H1 (cell line): ENCODE measurements at regions not wholly inside any gene's neighbourhood (a gene's known extent, or its start where the extent isn't known, plus 50 kb on each side); places are given as distances from the start of the nearest gene placed in this dataset.

Source experiments
- CTCF ChIA-PET: fragments of 300-600 bp; sonication (Branson Sonifier 250); formaldehyde crosslinking; loops from one replicate; lab custom pipeline; 2021; ENCODE audit not compliant: partially characterized antibody; lab: Charles Lee
- POLR2A ChIA-PET: fragments of 300-600 bp; sonication (Branson Sonifier 250); formaldehyde crosslinking; loops from one replicate; lab custom pipeline; 2021; ENCODE audit warnings: inconsistent platforms; ENCODE audit not compliant: partially characterized antibody; lab: Charles Lee
- DNase-seq, 2 experiments: peaks; one replicate each; pipeline versions ENCODE4 v3.0.0 to v3.0.0-alpha.2; 2010 to 2022; ENCODE audit warnings: low spot score in 2 of 2, low read depth in 1 of 2, mixed read lengths in 1 of 2
- FAIRE-seq: peaks from 2 replicates; lab custom pipeline; 2011; peaks lifted over from hg19 to GRCh38; lab: Jason Lieb, UNC
- H2AFZ ChIP-seq: 2 replicates; pipeline ENCODE4 v1.8.1; 2012; ENCODE audit warnings: low read length, inconsistent platforms
- H2AK5ac ChIP-seq: 2 replicates; pipeline ENCODE4 v1.6.1; 2013; ENCODE audit warnings: low read depth, low read length
- H2BK120ac ChIP-seq: replicated peaks from 2 replicates; pipeline ENCODE3; 2013; ENCODE audit warnings: low read depth, low read length, inconsistent platforms
- H2BK12ac ChIP-seq: 2 replicates; pipeline ENCODE4 v1.6.1; 2013; ENCODE audit warnings: low read depth, low read length
- H2BK15ac ChIP-seq: 2 replicates; pipeline ENCODE4 v1.6.1; 2013; ENCODE audit warnings: low read length
- H2BK20ac ChIP-seq: 2 replicates; pipeline ENCODE4 v1.6.1; 2013; ENCODE audit warnings: low read length
- H2BK5ac ChIP-seq: 2 replicates; pipeline ENCODE4 v1.6.1; 2013; ENCODE audit warnings: low read depth, low read length
- H3K14ac ChIP-seq: 2 replicates; pipeline ENCODE4 v1.6.1; 2013; ENCODE audit warnings: inconsistent platforms; ENCODE audit not compliant: insufficient read length
- H3K18ac ChIP-seq: 2 replicates; pipeline ENCODE4 v1.6.1; 2013; ENCODE audit warnings: low read length; ENCODE audit errors: extremely low read depth
- H3K23ac ChIP-seq: 2 replicates; pipeline ENCODE4 v1.6.1; 2013; ENCODE audit warnings: inconsistent platforms; ENCODE audit not compliant: insufficient read length
- H3K23me2 ChIP-seq: 2 replicates; pipeline ENCODE4 v1.6.1; 2013; ENCODE audit warnings: low read depth, low read length
- H3K27ac ChIP-seq: 2 replicates; pipeline ENCODE4 v1.6.1; 2011; ENCODE audit warnings: low read depth, low read length, inconsistent platforms
- H3K27me3 ChIP-seq, 4 experiments: replicated peaks in 1 of 4; 1 replicate in 1 of 4; 2 replicates in 3 of 4; pipeline versions ENCODE4 v1.6.1 to v1.8.1; 2011 to 2013; ENCODE audit warnings: low read length in 3 of 4, mild to moderate bottlenecking in 3 of 4, inconsistent platforms in 2 of 4, mixed read lengths in 2 of 4, moderate library complexity in 1 of 4; ENCODE audit not compliant: control insufficient read depth in 3 of 4, insufficient read depth in 3 of 4; ENCODE audit errors: extremely low read depth in 1 of 4
- H3K36me3 ChIP-seq, 4 experiments: 2 replicates each; pipeline versions ENCODE4 v1.6.1 to v1.8.1; 2011 to 2013; ENCODE audit warnings: mild to moderate bottlenecking in 4 of 4, low read length in 3 of 4, moderate library complexity in 2 of 4, control low read depth in 1 of 4, inconsistent platforms in 1 of 4; ENCODE audit not compliant: insufficient read depth in 4 of 4, control insufficient read depth in 2 of 4
- H3K4ac ChIP-seq: replicated peaks from 2 replicates; pipeline ENCODE3; 2013; ENCODE audit warnings: low read length, low read depth, mixed read lengths, inconsistent platforms; ENCODE audit not compliant: insufficient read length
- H3K4me1 ChIP-seq, 4 experiments: replicated peaks in 1 of 4; 1 replicate in 1 of 4; 2 replicates in 3 of 4; pipeline versions ENCODE4 v1.6.1 to v1.8.1; 2011 to 2013; ENCODE audit warnings: low read length in 3 of 4, inconsistent platforms in 2 of 4, mixed read lengths in 1 of 4; ENCODE audit not compliant: insufficient read depth in 4 of 4, control insufficient read depth in 3 of 4
- H3K4me2 ChIP-seq, 2 experiments: 2 replicates each; pipeline versions ENCODE4 v1.6.1 to v1.8.1; 2011 to 2013; ENCODE audit warnings: low read depth in 2 of 2, low read length in 2 of 2, control low read depth in 1 of 2, inconsistent platforms in 1 of 2, mild to moderate bottlenecking in 1 of 2; ENCODE audit not compliant: insufficient read depth in 1 of 2
- H3K4me3 ChIP-seq, 4 experiments: fragments of 200-600, 300-600 bp in 1 of 4; sonication (generic), shearing (Covaris generic), sonication (Bioruptor Twin) in 1 of 4; 2 replicates each; pipeline versions ENCODE4 v1.5.1 to v1.8.1; 2011 to 2016; ENCODE audit warnings: low read length in 4 of 4, low read depth in 3 of 4, control low read depth in 2 of 4, inconsistent platforms in 2 of 4, mild to moderate bottlenecking in 2 of 4, mixed read lengths in 1 of 4, moderate library complexity in 1 of 4; ENCODE audit not compliant: insufficient read depth in 2 of 4; ENCODE audit errors: extremely low read depth in 1 of 4
- H3K56ac ChIP-seq: replicated peaks from 2 replicates; pipeline ENCODE3; 2013; ENCODE audit warnings: low read depth, mild to moderate bottlenecking, mixed read lengths, low read length, inconsistent platforms; ENCODE audit not compliant: insufficient read length
- H3K79me1 ChIP-seq: 2 replicates; pipeline ENCODE4 v1.6.1; 2013; ENCODE audit warnings: low read depth, low read length, control low read depth
- H3K79me2 ChIP-seq, 2 experiments: 2 replicates each; pipeline versions ENCODE4 v1.6.1 to v1.8.1; 2012 to 2013; ENCODE audit warnings: low read length in 2 of 2, mild to moderate bottlenecking in 2 of 2, inconsistent platforms in 1 of 2; ENCODE audit not compliant: insufficient read depth in 2 of 2, control insufficient read depth in 1 of 2
- H3K9ac ChIP-seq, 4 experiments: replicated peaks in 1 of 4; 1 replicate in 1 of 4; 2 replicates in 3 of 4; pipeline versions ENCODE4 v1.6.1 to v1.8.1; 2011 to 2013; ENCODE audit warnings: low read depth in 3 of 4, low read length in 3 of 4, control low read depth in 2 of 4, mild to moderate bottlenecking in 2 of 4, moderate library complexity in 2 of 4, inconsistent platforms in 1 of 4; ENCODE audit errors: extremely low read depth in 1 of 4
- H3K9me3 ChIP-seq, 2 experiments: 2 replicates each; pipeline versions ENCODE4 v1.6.1 to v1.8.1; 2012 to 2013; ENCODE audit warnings: mild to moderate bottlenecking in 2 of 2, moderate library complexity in 2 of 2, control low read depth in 1 of 2, inconsistent platforms in 1 of 2, low read depth in 1 of 2, low read length in 1 of 2, mixed read lengths in 1 of 2; ENCODE audit not compliant: insufficient read depth in 2 of 2
- H4K20me1 ChIP-seq, 2 experiments: replicated peaks in 1 of 2; 2 replicates each; pipeline versions ENCODE3 to v1.8.1; 2011 to 2013; ENCODE audit warnings: inconsistent platforms in 2 of 2, low read length in 2 of 2, mild to moderate bottlenecking in 1 of 2; ENCODE audit not compliant: insufficient read depth in 2 of 2, control insufficient read depth in 1 of 2
- H4K5ac ChIP-seq: 2 replicates; pipeline ENCODE4 v1.6.1; 2013; ENCODE audit warnings: low read length, low read depth, mixed read lengths, inconsistent platforms; ENCODE audit not compliant: insufficient read length
- H4K8ac ChIP-seq: 2 replicates; pipeline ENCODE4 v1.8.0; 2013; ENCODE audit warnings: mild to moderate bottlenecking, moderate library complexity, low read length, inconsistent platforms; ENCODE audit not compliant: insufficient read depth; ENCODE audit errors: extremely low read depth
- H4K91ac ChIP-seq: replicated peaks from 2 replicates; pipeline ENCODE3; 2013; ENCODE audit warnings: low read length, mixed read lengths, inconsistent platforms; ENCODE audit not compliant: insufficient read length
- ASH2L ChIP-seq: fragments of 200-600, 300-600 bp; sonication (generic); IDR thresholded peaks from one replicate; pipeline ENCODE4 v1.7.1; 2017; ENCODE audit warnings: low read length
- CREB1 ChIP-seq: IDR thresholded peaks from 2 replicates; pipeline ENCODE4 v1.6.1; 2012; ENCODE audit warnings: inconsistent platforms
- FOSL1 ChIP-seq: IDR thresholded peaks from 2 replicates; pipeline ENCODE4 v1.6.1; 2011; ENCODE audit warnings: mild to moderate bottlenecking, low read depth, low read length, moderate library complexity; ENCODE audit not compliant: insufficient read depth
- HDAC2 ChIP-seq, 2 experiments: fragments of 300-600 bp in 1 of 2; sonication (generic) in 1 of 2; IDR thresholded peaks; 2 replicates each; pipeline ENCODE4 v1.6.1; 2011 to 2012; ENCODE audit warnings: low read depth in 2 of 2, low read length in 2 of 2, mild to moderate bottlenecking in 2 of 2, moderate library complexity in 2 of 2, borderline replicate concordance in 1 of 2, inconsistent platforms in 1 of 2
- MAFK ChIP-seq: IDR thresholded peaks from 2 replicates; pipeline ENCODE4 v1.6.1; 2012; ENCODE audit warnings: low read depth, mild to moderate bottlenecking, improper control_type of control experiment, low read length
- NANOG ChIP-seq: IDR thresholded peaks from 2 replicates; pipeline ENCODE4 v1.6.1; 2011; ENCODE audit warnings: low read length, low read depth, mild to moderate bottlenecking, inconsistent platforms; ENCODE audit not compliant: insufficient read depth, poor library complexity, severe bottlenecking
- RFX5 ChIP-seq: IDR thresholded peaks from 2 replicates; pipeline ENCODE4 v1.6.1; 2011; ENCODE audit warnings: low read depth, low read length, improper control_type of control experiment, borderline replicate concordance
- TEAD4 ChIP-seq: IDR thresholded peaks from 2 replicates; pipeline ENCODE4 v1.6.1; 2012; ENCODE audit warnings: low read depth, low read length, inconsistent platforms, mixed read lengths
- ZNF274 ChIP-seq: IDR thresholded peaks from 2 replicates; pipeline ENCODE4 v1.7.0; 2012; ENCODE audit warnings: low read length, borderline replicate concordance; ENCODE audit errors: extremely low read depth
- WGBS, 2 experiments: shearing (Covaris generic) in 1 of 2; methylation state at CpG; one replicate each; pipeline versions ENCODE4 v1.1.6 to v1.1.7; 2013 to 2015; ENCODE audit warnings: low lambda C conversion rate in 2 of 2, mixed read lengths in 2 of 2, inconsistent platforms in 1 of 2, low coverage in 1 of 2, missing lambda C conversion rate in 1 of 2; ENCODE audit not compliant: insufficient replicate concordance in 2 of 2, insufficient coverage in 1 of 2, insufficient read length in 1 of 2; ENCODE audit errors: extremely low coverage in 1 of 2, missing lambda C conversion rate in 1 of 2; 5-methylcytosine and 5-hydroxymethylcytosine counted together

DNA sequence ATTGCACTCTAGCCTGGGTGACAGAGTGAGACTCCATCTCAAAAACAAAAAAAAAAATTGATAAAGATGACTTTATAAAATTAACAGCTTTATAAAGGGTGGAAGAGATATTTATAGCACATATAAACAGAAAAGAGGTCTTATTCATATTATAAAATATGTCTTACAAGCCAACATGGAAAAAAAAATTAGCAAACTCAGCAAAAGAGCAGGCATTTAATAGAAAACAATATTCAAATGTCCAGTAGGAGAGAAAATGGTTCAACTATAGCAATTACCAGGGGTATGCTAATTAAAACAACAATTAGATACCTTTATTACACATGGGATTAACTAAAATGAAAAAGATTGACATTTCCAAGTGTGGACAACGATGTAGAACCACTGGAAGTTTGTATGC, 929.1 kb downstream of the REEP3 start:
- Histone ChIP-seq H4K5ac (no peak overlapping the region), H3K9ac (no peak overlapping the region), H2AFZ (no peak overlapping the region), H3K4me2 (no peak overlapping the region), H3K4me1 (no peaks in the 10 kb centered on the region), H3K4ac (no peak overlapping the region), H4K91ac (no peak overlapping the region), H3K4me3 (no peak overlapping the region), H3K27ac (no peak overlapping the region), H3K9me3 (peaks cover 10 to 12% of the 10 kb centered on the region in 2 experiments; a peak in 2 of 4 replicates), H2BK15ac (no peak overlapping the region), H3K14ac (no peak overlapping the region), H2BK5ac (no peak overlapping the region), H3K36me3 (no peaks in the 10 kb centered on the region), H3K79me2 (no peaks in the 10 kb centered on the region), H2BK20ac (no peak overlapping the region), H2BK120ac (no peak overlapping the region), H3K27me3 (no peaks in the 10 kb centered on the region), H3K23me2 (no peaks in the 10 kb centered on the region), H3K79me1 (no peaks in the 10 kb centered on the region), H3K18ac (no peak overlapping the region), H4K20me1 (no peaks in the 10 kb centered on the region), H3K23ac (no peak overlapping the region), H3K56ac (no peak overlapping the region), H2BK12ac (no peak overlapping the region), H2AK5ac (no peak overlapping the region), H4K8ac (no peak overlapping the region)
- 92% methylated on average over 1 of the region's 1 CpG; no CpG with 5 or more reads in 1 of the 2 experiments for WGBS, 2 experiments
- TF ChIP-seq FOSL1: no peak
- no peak for TF ChIP-seq CREB1
- TF ChIP-seq HDAC2 (IDR thresholded peaks at IDR 0.05; ENCODE audit: borderline replicate concordance in 1 of 2, low read depth in 2 of 2, low read length in 2 of 2): no peak
- TF ChIP-seq ZNF274: no peak
- TF ChIP-seq ASH2L: no peak
- no peak for TF ChIP-seq MAFK
- TF ChIP-seq NANOG: no peak
- TF ChIP-seq TEAD4: no peak
- TF ChIP-seq RFX5: no peak
- ChIA-PET CTCF (interaction anchor here (1.1 kb wide), 1 partner anchor 38 kb away, joined by 3 read pairs; no protein-coding TSS in a partner anchor), POLR2A (no interaction called here)
- no peak for DNase-seq
- FAIRE-seq: no peak
